T-helper 1 cell (primary cell): ENCODE measurements at regions not wholly inside any gene's neighbourhood (a gene's known extent, or its start where the extent isn't known, plus 50 kb on each side); places are given as distances from the start of the nearest gene placed in this dataset.
"Not testable (repeated sequence)": the region's sequence is repeated elsewhere in the genome, so short reads cannot be mapped to it uniquely, and the experiment has no call there.

Source experiments
- DNase-seq, 5 donors: peaks; one replicate each; pipeline ENCODE4 v3.0.0-alpha.2; 2012 to 2020

DNA sequence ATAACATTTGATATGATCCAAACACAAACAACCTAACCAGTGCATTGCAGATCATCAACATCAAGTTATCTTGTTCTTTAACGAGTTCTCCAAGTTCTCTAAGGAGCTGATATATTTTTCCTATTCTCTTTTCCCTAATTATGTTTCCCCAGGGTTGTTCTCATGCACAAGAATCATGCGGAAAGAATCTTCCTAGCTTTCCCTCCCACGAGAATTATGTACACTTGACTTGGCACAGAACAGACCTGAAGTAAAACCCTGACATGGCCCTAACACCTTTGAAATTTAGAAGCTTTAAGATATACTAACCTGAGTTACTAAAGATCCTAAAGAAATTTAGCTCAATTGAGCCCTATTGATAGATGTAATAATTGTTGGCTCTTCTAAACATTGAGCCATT is 110.7 kb upstream of the FST start:
- DNase-seq = no peak

DNA sequence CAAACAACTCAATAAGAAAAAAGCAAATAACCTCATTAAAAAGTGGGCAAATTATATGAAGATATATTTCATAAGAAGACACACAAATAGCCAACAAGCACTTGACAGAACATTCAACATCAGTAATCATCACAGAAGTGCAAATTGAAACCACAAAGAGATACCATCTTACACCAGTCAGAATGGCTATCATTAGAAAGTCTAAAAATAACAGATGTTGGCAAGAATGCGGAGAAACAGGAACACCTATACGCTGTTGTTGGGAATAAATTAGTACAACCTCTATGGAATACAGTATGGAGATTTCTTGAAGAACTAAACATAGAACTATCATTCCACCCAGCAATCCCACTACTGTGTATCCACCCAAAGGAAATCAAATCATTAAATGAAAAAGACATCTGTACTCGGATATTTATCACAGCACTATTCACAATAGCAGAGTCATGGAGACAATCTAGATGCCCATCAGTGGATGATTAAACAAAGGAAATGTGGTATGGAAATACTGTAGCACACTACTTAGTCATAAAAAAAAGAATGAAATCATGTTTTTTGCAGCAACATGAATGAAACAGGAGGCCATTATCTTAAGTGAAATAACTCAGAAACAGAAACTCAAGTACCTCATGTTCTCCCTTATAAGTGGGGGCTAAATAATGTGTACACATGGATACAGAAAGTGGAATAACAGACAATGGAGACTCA is 106.8 kb upstream of the FST start:
- DNase-seq = no peak

GRCh38 chr5:53376853-53377252 is 103.6 kb upstream of the FST start:
- DNase-seq = no peak

DNA sequence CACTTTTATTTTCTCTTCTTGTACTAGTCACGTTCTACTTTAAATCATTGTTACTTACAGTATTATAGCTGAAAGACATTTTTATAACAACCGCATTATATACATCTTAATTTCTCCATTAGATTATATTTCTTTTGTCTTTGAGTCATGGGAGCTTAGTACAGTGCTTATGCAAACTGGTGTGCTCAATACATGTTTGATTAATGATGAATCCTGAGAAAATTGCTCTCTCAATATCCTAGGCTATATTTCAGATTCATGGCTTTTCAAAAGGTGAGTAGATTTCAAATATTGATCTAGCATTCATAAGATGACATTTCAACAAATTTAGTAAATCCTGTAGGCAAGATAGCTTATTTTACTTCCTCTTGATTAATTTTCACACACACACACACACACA is 102.2 kb upstream of the FST start:
- DNase-seq = no peak

DNA sequence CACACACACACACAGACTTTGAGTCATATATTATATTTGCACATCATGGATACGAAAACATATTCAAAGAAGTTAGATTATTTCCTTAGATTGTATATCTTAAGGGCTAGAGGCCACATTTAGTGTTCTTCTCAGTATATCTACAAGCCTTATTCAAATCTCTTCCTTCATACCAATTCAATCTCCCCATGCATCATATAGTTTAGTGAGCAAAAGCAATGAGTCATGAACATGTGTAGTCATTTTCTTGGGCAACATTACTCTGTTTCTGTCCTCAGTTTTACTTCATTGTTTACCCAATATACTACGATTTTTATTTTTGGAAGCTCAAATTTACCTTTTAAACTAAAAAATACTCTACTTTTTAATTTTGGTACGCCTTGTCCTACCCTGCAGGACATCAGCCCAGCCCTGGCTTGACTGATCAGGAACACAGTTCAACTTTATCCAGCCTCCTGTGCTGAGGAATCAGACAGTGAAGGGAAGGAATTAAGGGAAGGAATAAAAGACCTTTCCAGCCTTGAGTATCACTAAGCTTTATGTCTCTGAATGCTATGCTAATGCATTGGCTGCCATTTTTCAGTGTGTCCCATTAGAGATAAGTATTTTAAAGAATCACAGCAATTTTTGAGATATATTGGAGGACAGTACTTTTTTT is 101.7 kb upstream of the FST start:
- DNase-seq = no peak

DNA sequence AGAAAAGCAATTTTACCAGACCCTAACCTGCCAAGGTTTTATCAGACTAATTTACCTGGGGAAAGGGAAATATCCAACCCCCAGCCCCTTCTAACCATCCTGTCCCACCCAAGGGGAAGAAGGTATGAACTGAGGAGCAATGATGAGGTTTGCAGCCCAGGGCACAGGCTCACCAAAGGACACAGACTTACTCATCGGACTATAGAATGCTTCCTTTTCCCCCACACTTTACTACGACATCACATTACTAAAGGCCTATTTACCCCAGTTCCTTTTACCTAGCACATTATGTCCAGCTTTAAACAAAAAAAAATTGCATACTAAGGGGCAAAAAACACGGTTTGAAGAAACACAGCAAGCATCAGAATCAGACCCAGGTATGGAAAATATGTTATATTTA is 94.1 kb upstream of the FST start:
- DNase-seq = no peak

- no peak for DNase-seq
These were observed 91.3 kb upstream of the FST start for GRCh38 chr5:53389093-53389492.

DNA sequence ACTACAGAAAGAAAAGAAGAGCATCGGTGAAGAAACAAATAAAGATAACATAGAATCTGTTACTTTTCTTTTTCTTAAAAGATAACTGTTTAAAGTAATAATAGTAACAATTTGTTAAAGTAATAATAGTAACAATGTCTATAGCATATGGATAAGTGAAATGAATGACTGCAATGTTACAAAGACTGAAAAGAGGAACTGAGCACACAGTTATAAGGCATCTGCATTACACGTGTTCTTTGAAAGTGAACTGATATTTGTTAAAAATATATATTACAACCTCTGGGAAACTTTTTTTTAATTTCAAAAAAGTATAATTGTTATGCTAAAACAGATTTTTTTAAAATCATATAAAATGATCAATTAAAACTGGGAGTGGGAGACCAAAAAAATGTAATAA is 88.4 kb upstream of the FST start:
- no peak for DNase-seq

DNA sequence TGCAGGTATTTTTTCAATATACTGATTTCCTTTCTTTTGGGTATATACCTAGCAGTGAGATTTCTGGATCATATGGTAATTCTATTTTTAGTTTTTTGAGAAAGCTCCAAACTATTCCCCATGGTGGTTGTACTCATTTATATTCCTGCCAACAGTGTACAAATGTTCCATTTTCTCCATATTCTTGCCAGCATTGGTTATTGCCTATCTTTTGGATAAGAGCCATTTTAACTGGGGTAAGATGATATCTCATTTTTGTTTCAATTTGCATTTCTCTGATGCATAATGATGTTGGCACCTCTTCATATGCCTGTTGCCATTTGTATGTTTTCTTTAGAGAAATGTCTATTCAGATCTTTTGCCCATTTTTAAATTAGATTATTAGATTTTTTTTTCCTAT is 85.6 kb upstream of the FST start:
- no peak for DNase-seq

DNA sequence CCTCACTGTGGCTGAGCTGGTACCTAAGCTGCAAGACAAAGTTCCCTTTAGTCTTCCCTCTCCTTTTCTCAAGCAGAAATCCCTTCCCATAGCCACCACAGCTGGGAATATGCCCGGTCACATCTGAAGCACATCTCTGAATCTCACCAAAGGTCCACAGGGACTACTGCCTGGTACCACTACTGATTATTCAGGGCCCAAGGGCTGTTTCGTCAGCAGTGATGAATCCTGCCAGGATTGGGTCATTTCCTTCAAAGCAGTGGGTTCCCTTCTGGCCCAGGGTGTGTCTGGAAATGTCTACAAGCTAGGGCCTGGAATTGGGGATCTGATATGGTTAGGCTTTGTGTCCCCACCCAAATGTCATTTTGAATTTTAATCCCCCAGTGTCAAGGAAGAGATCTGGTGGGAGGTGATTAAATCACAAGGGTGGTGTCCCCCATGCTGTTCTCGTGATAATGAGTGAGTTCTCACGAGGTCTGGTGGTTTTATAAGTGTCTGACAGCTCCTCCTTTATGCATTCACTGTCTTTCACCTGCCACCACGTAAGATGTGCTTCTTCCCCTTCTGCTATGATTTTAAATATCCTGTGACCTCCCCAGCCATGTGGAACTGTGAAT is 83.2 kb upstream of the FST start:
- no peak for DNase-seq

DNA sequence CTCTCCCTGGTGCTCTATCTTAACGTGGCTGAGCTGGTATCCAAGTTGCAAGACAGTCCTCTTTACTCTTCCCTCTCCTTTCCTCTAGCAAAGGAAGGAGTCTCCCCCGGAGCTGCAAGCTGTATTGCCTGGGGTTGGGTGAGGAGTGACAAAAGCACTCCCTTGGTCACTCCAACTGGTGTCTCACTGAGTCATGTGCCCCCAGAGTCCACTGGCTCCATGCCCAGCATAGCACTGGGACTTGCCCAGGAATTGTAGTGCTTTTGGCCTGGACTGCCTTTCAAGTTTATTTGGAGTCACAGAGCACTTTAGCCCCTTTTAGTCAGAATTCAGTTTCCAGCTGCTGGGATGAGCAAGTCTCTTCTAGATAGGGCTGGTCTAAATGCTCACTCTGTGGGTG is 82.6 kb upstream of the FST start:
- DNase-seq = no peak

DNA sequence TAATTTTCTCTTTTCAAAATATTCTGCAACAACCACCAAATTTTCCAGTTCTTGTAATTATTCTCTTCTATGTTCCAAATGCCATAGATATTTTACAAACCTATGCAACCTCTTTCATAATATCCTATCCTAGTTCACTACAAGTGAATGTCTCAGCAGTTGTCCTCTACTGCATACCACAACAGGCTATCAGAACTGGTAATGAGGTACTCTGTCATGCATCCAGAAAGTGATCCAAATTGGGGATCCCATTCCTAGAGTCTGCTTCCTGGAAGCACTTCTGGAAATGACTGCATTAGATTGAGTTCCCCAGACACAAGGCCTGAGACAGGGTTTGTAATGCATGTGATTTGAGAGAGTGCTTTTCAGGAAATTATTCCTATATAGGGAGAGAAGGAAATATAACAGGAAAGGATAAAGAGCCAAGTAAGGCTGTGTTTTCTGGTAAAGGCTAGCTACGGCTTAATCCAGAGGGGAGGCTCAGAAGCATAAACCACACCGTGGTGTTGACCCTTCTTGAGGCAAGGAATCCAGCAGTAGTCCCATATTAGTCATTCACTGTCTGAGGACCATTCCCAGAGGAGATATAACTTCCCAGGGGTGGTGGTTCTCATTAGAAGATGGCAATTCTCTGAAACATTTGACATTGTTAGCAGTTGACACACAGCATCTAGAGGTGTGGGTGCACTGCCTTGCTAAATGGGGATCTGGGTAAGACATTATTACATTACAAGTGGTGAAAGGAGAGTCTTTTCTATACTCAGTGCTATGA is 80.3 kb upstream of the FST start:
- no peak for DNase-seq

GRCh38 chr5:53403291-53403690 is 77.1 kb upstream of the FST start:
- no peak for DNase-seq

DNA sequence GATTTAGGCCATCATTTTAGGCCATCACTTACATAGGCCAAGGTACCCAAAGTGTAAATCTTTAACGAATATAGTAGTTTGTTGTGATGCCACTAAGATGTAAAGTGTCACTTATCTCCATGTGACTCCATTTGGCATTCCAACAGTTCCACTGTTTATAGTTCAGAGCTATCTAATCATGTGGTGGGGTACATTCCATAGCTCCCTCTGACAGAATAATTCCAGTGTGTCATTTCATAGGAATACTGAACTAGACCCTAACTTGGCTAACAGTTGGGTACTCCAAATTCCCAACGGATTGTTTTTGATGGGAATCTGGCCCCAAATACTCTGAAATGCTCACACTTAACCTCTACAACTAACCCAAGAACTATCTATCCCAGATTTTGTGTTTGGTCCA is 76.7 kb upstream of the FST start:
- no peak for DNase-seq

DNA sequence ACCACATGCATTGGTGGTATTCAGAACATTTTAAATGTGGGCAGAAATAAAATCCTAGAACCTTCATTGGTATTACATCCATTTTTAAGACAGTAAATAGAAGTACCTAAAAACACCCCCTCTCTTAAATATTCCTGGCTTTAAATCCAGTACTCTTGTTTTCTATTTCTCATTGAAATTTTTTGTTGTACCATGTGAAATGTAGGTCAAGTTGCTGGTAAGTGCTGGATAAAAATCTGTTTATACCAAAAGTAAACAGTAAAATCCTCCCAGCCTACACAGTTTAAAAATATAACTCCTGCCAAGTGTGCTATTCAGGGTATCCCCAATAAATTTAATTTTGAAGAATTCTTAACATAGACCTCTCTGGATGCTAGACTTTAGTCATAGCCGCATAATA is 75.0 kb upstream of the FST start:
- DNase-seq = no peak

- no peak for DNase-seq
These were observed 73.7 kb upstream of the FST start for GRCh38 chr5:53406630-53407316.

GRCh38 chr5:53407373-53407772 is 73.1 kb upstream of the FST start:
- no peak for DNase-seq

DNA sequence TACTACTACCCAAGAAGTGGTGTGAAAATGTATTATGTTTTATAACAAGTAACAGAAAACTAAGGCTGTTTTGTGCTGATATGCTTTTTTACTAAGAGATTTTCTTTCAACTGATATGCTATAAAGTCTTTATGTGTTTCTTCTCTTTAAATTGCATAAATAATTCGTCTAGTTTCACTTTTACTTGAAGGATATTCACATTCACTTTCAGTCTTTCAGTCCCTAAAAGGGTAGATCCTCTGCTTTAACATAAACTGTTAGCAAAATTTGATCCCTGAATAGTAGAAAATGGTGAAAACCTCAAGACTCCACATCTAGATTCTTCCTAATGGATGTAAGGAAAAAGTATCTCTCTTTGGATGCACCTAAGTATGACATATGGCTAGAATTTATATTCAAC is 69.0 kb upstream of the FST start:
- no peak for DNase-seq

- not testable (repeated sequence) for DNase-seq
These were observed 67.9 kb upstream of the FST start for GRCh38 chr5:53412499-53412898.

DNA sequence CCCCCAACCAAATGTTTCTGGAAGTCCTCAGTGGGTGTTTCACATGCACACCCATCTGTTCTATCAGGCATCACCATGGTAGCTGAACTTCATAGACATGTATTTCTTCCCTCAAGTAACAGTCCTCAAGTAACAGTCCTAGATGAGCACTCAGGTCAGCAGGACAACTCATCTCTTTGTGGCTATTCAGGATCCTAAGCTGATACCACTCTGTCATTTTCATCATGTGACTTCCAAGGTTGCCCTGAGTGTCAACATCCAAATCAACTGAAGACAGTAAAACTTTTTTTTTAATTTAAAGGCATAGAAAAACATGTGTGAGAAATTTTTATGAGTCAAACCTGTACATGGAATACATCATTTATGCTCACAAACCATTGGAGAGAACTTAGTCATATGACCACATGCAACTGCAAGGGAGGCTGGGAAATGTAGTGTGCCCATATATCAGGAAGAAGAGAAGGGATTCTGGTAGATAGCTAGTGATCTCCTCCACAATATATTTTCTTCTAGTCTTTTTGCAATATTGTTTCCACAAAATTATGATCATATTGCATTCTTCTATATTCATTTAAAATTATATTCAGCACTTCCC is 64.2 kb upstream of the FST start:
- DNase-seq = no peak

- DNase-seq = no peak
These were observed 62.0 kb upstream of the FST start for GRCh38 chr5:53418409-53418808.

GRCh38 chr5:53418826-53419658 is 61.4 kb upstream of the FST start:
- no peak for DNase-seq
